ENCODE measurements at regions not wholly inside any gene's neighbourhood (a gene's known extent, or its start where the extent isn't known, plus 50 kb on each side); places are given as distances from the start of the nearest gene placed in this dataset.
"Not testable (repeated sequence)": the region's sequence is repeated elsewhere in the genome, so short reads cannot be mapped to it uniquely, and the experiment has no call there.

DNA sequence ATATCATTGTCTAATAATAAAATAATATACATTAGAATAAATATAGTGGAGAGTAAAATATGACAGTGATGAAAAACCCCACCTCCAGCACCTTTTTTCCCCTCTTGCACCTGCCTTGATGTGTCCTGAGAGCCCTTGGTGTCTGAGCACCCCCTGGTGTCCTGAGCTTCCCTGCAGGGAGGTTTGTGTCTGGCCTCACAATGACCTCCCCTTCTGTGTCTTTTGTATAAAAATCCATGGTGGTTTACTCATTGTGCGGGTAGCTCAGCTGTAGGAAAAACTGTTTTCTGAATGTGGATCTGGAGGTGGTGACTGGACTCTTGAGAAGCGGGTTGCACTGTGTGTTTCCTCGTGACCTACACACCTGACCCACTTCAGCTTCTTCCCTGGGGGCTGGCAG is 636.9 kb downstream of the TMEM121 start:
- H3K4me3 ChIP-seq (ENCODE audit: low read depth, low read length), result no peak overlapping the region
- TF ChIP-seq, protein P1, sequence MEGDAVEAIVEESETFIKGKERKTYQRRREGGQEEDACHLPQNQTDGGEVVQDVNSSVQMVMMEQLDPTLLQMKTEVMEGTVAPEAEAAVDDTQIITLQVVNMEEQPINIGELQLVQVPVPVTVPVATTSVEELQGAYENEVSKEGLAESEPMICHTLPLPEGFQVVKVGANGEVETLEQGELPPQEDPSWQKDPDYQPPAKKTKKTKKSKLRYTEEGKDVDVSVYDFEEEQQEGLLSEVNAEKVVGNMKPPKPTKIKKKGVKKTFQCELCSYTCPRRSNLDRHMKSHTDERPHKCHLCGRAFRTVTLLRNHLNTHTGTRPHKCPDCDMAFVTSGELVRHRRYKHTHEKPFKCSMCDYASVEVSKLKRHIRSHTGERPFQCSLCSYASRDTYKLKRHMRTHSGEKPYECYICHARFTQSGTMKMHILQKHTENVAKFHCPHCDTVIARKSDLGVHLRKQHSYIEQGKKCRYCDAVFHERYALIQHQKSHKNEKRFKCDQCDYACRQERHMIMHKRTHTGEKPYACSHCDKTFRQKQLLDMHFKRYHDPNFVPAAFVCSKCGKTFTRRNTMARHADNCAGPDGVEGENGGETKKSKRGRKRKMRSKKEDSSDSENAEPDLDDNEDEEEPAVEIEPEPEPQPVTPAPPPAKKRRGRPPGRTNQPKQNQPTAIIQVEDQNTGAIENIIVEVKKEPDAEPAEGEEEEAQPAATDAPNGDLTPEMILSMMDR (IDR thresholded peaks at IDR 0.05; ENCODE audit: low read depth, low read length), result no peak

GRCh38 chr14:106163812-106164211 is 637.4 kb downstream of the TMEM121 start:
- not testable (repeated sequence) for H3K4me3 ChIP-seq (ENCODE audit: low read depth, low read length)

DNA sequence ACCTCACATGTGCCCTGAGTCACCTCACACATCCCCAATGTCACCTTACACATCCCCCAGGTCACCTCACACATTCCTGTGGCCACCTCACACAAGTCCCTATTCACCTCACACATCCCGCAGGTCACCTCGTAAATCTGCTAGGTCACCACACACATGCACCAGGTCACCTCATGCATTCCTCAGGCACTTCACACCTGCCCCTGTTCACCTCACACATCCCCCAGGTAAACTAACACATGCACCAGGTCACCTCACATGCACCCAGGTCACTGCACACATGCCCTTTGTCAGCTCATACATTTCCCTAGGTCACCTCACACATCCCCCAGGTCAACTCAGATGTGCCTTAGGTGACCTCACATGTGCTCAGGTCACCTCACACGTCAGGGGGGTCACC is 639.8 kb downstream of the TMEM121 start:
- H3K4me3 ChIP-seq (ENCODE audit: low read depth, low read length), result no peak overlapping the region
- TF ChIP-seq, protein P1 (IDR thresholded peaks at IDR 0.05; ENCODE audit: low read depth, low read length), result no peak

GRCh38 chr14:106166650-106167204 is 640.3 kb downstream of the TMEM121 start:
- TF ChIP-seq, protein P1 (IDR thresholded peaks at IDR 0.05; ENCODE audit: low read depth, low read length), result no peak
- no peak overlapping the region for H3K4me3 ChIP-seq (ENCODE audit: low read depth, low read length)

- TF ChIP-seq, protein P1 (IDR thresholded peaks at IDR 0.05; ENCODE audit: low read depth, low read length), result 0 out of 2 replicates have a peak, but pooled peaks have one; percentile 27
- H3K4me3 ChIP-seq (ENCODE audit: low read depth, low read length), result not testable (repeated sequence)
Measured at GRCh38 chr14:106170163-106170658, 643.8 kb downstream of the TMEM121 start.

- TF ChIP-seq, protein P1 (IDR thresholded peaks at IDR 0.05; ENCODE audit: low read depth, low read length), result no peak
- H3K4me3 ChIP-seq (ENCODE audit: low read depth, low read length), result no peak overlapping the region
Measured at GRCh38 chr14:106174206-106174605, 647.8 kb downstream of the TMEM121 start.

- not testable (repeated sequence) for H3K4me3 ChIP-seq (ENCODE audit: low read depth, low read length)
Measured at GRCh38 chr14:106177266-106178246, 651.2 kb downstream of the TMEM121 start.

DNA sequence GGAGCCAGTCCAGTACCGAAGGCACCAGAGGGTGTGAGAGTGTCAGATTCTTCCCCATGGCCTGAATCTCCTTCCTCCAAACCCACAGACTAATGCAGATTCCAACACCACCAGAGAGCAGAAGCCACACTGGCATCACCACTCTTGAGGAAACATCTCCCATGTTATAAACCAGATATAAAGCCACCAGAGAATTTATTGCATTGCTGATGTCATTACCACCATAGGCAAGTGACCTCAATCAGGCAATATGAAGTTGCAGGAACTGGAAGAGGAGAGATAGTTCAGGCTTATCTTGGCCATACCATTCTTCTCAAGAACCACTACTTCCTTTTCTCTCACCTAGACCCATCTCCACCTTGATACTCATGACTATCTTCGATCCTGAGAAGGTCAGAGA is 653.4 kb downstream of the TMEM121 start:
- TF ChIP-seq, protein P1 (IDR thresholded peaks at IDR 0.05; ENCODE audit: low read depth, low read length), result no peak
- H3K4me3 ChIP-seq (ENCODE audit: low read depth, low read length), result no peak overlapping the region

- not testable (repeated sequence) for H3K4me3 ChIP-seq (ENCODE audit: low read depth, low read length)
Measured at GRCh38 chr14:106184771-106185170, 658.4 kb downstream of the TMEM121 start.

GRCh38 chr14:106185174-106185836 is 658.9 kb downstream of the TMEM121 start:
- H3K4me3 ChIP-seq (ENCODE audit: low read depth, low read length), result not testable (repeated sequence)
